ENCODE measurements at regions not wholly inside any gene's neighbourhood (a gene's known extent, or its start where the extent isn't known, plus 50 kb on each side); places are given as distances from the start of the nearest gene placed in this dataset.

GRCh38 chr6:153849072-153849779 is 189.8 kb upstream of the OPRM1 start:
- H3K27me3 ChIP-seq (ENCODE audit: control insufficient read depth, insufficient read depth, low read length, poor library complexity, severe bottlenecking): no peaks in the 10 kb centered on the region
- no peak overlapping the region for H3K4me3 ChIP-seq (ENCODE audit: insufficient read depth, low read depth, low read length)
- 94 to 100% methylated on average over 1 of the region's 1 CpG for WGBS, 2 experiments
- no peaks in the 10 kb centered on the region for H3K36me3 ChIP-seq (ENCODE audit: control insufficient read depth, insufficient read depth, low read length)
- H3K27ac ChIP-seq (ENCODE audit: insufficient read depth, low read depth, low read length, poor library complexity, severe bottlenecking): no peak overlapping the region
- H3K9me3 ChIP-seq (ENCODE audit: control insufficient read depth, low read length): no peaks in the 10 kb centered on the region
- no peaks in the 10 kb centered on the region for H3K4me1 ChIP-seq (ENCODE audit: control insufficient read depth, insufficient read depth, low read length)

- no peaks in the 10 kb centered on the region for H3K4me1 ChIP-seq (ENCODE audit: control insufficient read depth, insufficient read depth, low read length)
- 93 to 100% methylated on average over 2 to 4 of the region's 4 CpGs for WGBS, 2 experiments
- no peaks in the 10 kb centered on the region for H3K27me3 ChIP-seq (ENCODE audit: control insufficient read depth, insufficient read depth, low read length, poor library complexity, severe bottlenecking)
- no peaks in the 10 kb centered on the region for H3K36me3 ChIP-seq (ENCODE audit: control insufficient read depth, insufficient read depth, low read length)
- no peak overlapping the region for H3K4me3 ChIP-seq (ENCODE audit: insufficient read depth, low read depth, low read length)
- H3K9me3 ChIP-seq (ENCODE audit: control insufficient read depth, low read length): no peaks in the 10 kb centered on the region
- no peak overlapping the region for H3K27ac ChIP-seq (ENCODE audit: insufficient read depth, low read depth, low read length, poor library complexity, severe bottlenecking)
Measured at GRCh38 chr6:153843420-153843819, 195.6 kb upstream of the OPRM1 start.

GRCh38 chr6:153842491-153842890 is 196.5 kb upstream of the OPRM1 start:
- Histone ChIP-seq H3K27me3 (ENCODE audit: control insufficient read depth, insufficient read depth, low read length, poor library complexity, severe bottlenecking) (no peaks in the 10 kb centered on the region), H3K4me3 (ENCODE audit: insufficient read depth, low read depth, low read length) (no peak overlapping the region), H3K27ac (ENCODE audit: insufficient read depth, low read depth, low read length, poor library complexity, severe bottlenecking) (no peak overlapping the region), H3K9me3 (ENCODE audit: control insufficient read depth, low read length) (no peaks in the 10 kb centered on the region), H3K4me1 (ENCODE audit: control insufficient read depth, insufficient read depth, low read length) (no peaks in the 10 kb centered on the region), H3K36me3 (ENCODE audit: control insufficient read depth, insufficient read depth, low read length) (no peaks in the 10 kb centered on the region)
- 71 to 75% methylated on average over 9 of the region's 9 CpGs for whole genome bisulfite sequencing, 2 experiments

- H3K4me1 ChIP-seq (ENCODE audit: control insufficient read depth, insufficient read depth, low read length): no peaks in the 10 kb centered on the region
- no peaks in the 10 kb centered on the region for H3K36me3 ChIP-seq (ENCODE audit: control insufficient read depth, insufficient read depth, low read length)
- H3K9me3 ChIP-seq (ENCODE audit: control insufficient read depth, low read length): no peaks in the 10 kb centered on the region
- WGBS, 2 experiments: 42 to 60% methylated on average over 2 to 3 of the region's 3 CpGs
- H3K4me3 ChIP-seq (ENCODE audit: insufficient read depth, low read depth, low read length): no peak overlapping the region
- H3K27me3 ChIP-seq (ENCODE audit: control insufficient read depth, insufficient read depth, low read length, poor library complexity, severe bottlenecking): no peaks in the 10 kb centered on the region
- no peak overlapping the region for H3K27ac ChIP-seq (ENCODE audit: insufficient read depth, low read depth, low read length, poor library complexity, severe bottlenecking)
Measured at GRCh38 chr6:153840039-153840850, 198.8 kb upstream of the OPRM1 start.

GRCh38 chr6:153832543-153832942 is 206.5 kb upstream of the OPRM1 start:
- WGBS, 2 experiments: 79 to 82% methylated on average over 9 of the region's 9 CpGs
- no peak overlapping the region for H3K27ac ChIP-seq (ENCODE audit: insufficient read depth, low read depth, low read length, poor library complexity, severe bottlenecking)

GRCh38 chr6:153831350-153832078 is 207.5 kb upstream of the OPRM1 start:
- 58 to 60% methylated on average over 5 of the region's 5 CpGs for WGBS, 2 experiments
- Histone ChIP-seq H3K27ac (ENCODE audit: insufficient read depth, low read depth, low read length, poor library complexity, severe bottlenecking) (no peak overlapping the region), H3K36me3 (ENCODE audit: control insufficient read depth, insufficient read depth, low read length) (no peaks in the 10 kb centered on the region), H3K9me3 (ENCODE audit: control insufficient read depth, low read length) (no peaks in the 10 kb centered on the region), H3K4me3 (ENCODE audit: insufficient read depth, low read depth, low read length) (no peak overlapping the region), H3K27me3 (ENCODE audit: control insufficient read depth, insufficient read depth, low read length, poor library complexity, severe bottlenecking) (no peaks in the 10 kb centered on the region), H3K4me1 (ENCODE audit: control insufficient read depth, insufficient read depth, low read length) (no peaks in the 10 kb centered on the region)

More at GRCh38 chr6:153832543-153832942, 206.5 kb upstream of the OPRM1 start:
- Histone ChIP-seq H3K9me3 (ENCODE audit: control insufficient read depth, low read length) (no peaks in the 10 kb centered on the region), H3K4me3 (ENCODE audit: insufficient read depth, low read depth, low read length) (no peak overlapping the region), H3K36me3 (ENCODE audit: control insufficient read depth, insufficient read depth, low read length) (no peaks in the 10 kb centered on the region), H3K27me3 (ENCODE audit: control insufficient read depth, insufficient read depth, low read length, poor library complexity, severe bottlenecking) (no peaks in the 10 kb centered on the region), H3K4me1 (ENCODE audit: control insufficient read depth, insufficient read depth, low read length) (no peaks in the 10 kb centered on the region)

GRCh38 chr6:153817173-153817572 is 221.9 kb upstream of the OPRM1 start:
- no peak overlapping the region for H3K27ac ChIP-seq (ENCODE audit: insufficient read depth, low read depth, low read length, poor library complexity, severe bottlenecking)
- H3K36me3 ChIP-seq (ENCODE audit: control insufficient read depth, insufficient read depth, low read length): no peaks in the 10 kb centered on the region
- H3K9me3 ChIP-seq (ENCODE audit: control insufficient read depth, low read length): no peaks in the 10 kb centered on the region
- no peaks in the 10 kb centered on the region for H3K27me3 ChIP-seq (ENCODE audit: control insufficient read depth, insufficient read depth, low read length, poor library complexity, severe bottlenecking)
- WGBS, 2 experiments: 86 to 91% methylated on average over 3 of the region's 3 CpGs
- H3K4me3 ChIP-seq (ENCODE audit: insufficient read depth, low read depth, low read length): no peak overlapping the region
- no peaks in the 10 kb centered on the region for H3K4me1 ChIP-seq (ENCODE audit: control insufficient read depth, insufficient read depth, low read length)

GRCh38 chr6:153816366-153816765 is 222.7 kb upstream of the OPRM1 start:
- 88 to 94% methylated on average over 3 of the region's 3 CpGs for WGBS, 2 experiments

GRCh38 chr6:153814136-153814535 is 224.9 kb upstream of the OPRM1 start:
- Histone ChIP-seq H3K4me3 (ENCODE audit: insufficient read depth, low read depth, low read length) (no peak overlapping the region), H3K27me3 (ENCODE audit: control insufficient read depth, insufficient read depth, low read length, poor library complexity, severe bottlenecking) (no peaks in the 10 kb centered on the region), H3K9me3 (ENCODE audit: control insufficient read depth, low read length) (no peaks in the 10 kb centered on the region), H3K36me3 (ENCODE audit: control insufficient read depth, insufficient read depth, low read length) (no peaks in the 10 kb centered on the region), H3K27ac (ENCODE audit: insufficient read depth, low read depth, low read length, poor library complexity, severe bottlenecking) (no peak overlapping the region), H3K4me1 (ENCODE audit: control insufficient read depth, insufficient read depth, low read length) (no peaks in the 10 kb centered on the region)
- WGBS, 2 experiments: 22 to 53% methylated on average over 1 of the region's 1 CpG

More at GRCh38 chr6:153816366-153816765, 222.7 kb upstream of the OPRM1 start:
- Histone ChIP-seq H3K4me1 (ENCODE audit: control insufficient read depth, insufficient read depth, low read length) (no peaks in the 10 kb centered on the region), H3K27me3 (ENCODE audit: control insufficient read depth, insufficient read depth, low read length, poor library complexity, severe bottlenecking) (no peaks in the 10 kb centered on the region), H3K9me3 (ENCODE audit: control insufficient read depth, low read length) (no peaks in the 10 kb centered on the region), H3K27ac (ENCODE audit: insufficient read depth, low read depth, low read length, poor library complexity, severe bottlenecking) (no peak overlapping the region), H3K36me3 (ENCODE audit: control insufficient read depth, insufficient read depth, low read length) (no peaks in the 10 kb centered on the region), H3K4me3 (ENCODE audit: insufficient read depth, low read depth, low read length) (no peak overlapping the region)

GRCh38 chr6:153804755-153805330 is 234.2 kb upstream of the OPRM1 start:
- no peaks in the 10 kb centered on the region for H3K9me3 ChIP-seq (ENCODE audit: control insufficient read depth, low read length)
- no peak overlapping the region for H3K4me3 ChIP-seq (ENCODE audit: insufficient read depth, low read depth, low read length)
- H3K4me1 ChIP-seq (ENCODE audit: control insufficient read depth, insufficient read depth, low read length): no peaks in the 10 kb centered on the region
- H3K27me3 ChIP-seq (ENCODE audit: control insufficient read depth, insufficient read depth, low read length, poor library complexity, severe bottlenecking): no peaks in the 10 kb centered on the region
- 84 to 87% methylated on average over 5 of the region's 5 CpGs for WGBS, 2 experiments
- H3K27ac ChIP-seq (ENCODE audit: insufficient read depth, low read depth, low read length, poor library complexity, severe bottlenecking): no peak overlapping the region
- H3K36me3 ChIP-seq (ENCODE audit: control insufficient read depth, insufficient read depth, low read length): no peaks in the 10 kb centered on the region
